HG02973 (cell line): ENCODE measurements at regions not wholly inside any gene's neighbourhood (a gene's known extent, or its start where the extent isn't known, plus 50 kb on each side); places are given as distances from the start of the nearest gene placed in this dataset.

Experiments
- ATAC-seq: cut with Tn5 transposase; IDR thresholded peaks from one replicate; pipeline ENCODE4 v1.9.1; 2021; ENCODE audit warnings: moderate library complexity; ENCODE audit not compliant: unreplicated experiment

DNA sequence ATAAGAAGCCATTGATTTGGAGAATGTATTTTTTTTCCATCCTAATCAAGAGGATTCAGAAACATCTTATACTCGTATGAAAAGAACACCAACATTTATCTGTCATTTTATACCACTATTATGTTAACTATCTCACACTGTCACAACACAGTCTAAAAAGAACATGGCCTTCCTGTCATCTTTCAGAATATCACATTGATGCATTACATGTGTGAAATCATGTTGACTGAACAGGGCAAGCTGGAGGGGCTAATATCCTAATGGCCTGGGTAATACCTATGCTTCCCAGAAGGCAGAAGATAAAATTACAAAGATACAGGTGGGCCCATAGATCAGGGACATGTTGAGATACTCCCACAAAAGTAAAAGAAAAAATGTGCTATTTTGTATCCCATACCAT lies 611.7 kb downstream of the STIM2 start:
- ATAC-seq = no peak

GRCh38 chr4:27474691-27475090 lies 614.0 kb downstream of the STIM2 start:
- ATAC-seq = no peak

- ATAC-seq = no peak
Observed at GRCh38 chr4:27484216-27484615, 623.6 kb downstream of the STIM2 start.

GRCh38 chr4:27490315-27490714 lies 629.7 kb downstream of the STIM2 start:
- ATAC-seq = no peak

DNA sequence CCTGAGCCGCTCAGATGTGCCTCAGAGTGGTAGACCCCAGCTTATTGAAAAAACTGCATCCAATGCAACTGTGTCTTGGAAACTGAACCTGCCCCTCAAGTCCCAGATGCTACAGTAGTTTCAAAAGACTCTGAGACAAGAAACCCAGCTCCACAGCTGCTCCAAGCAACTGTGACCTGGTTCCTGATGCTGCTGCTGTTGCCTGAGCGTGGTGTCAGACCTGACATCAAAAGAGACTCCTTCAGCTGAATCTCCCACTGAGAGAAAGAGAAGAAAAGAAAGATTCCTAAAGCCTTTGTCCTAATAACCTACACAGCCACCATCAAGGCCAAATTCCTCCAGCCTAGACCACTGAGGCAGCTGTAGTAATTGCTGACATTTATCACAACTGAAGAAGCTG lies 630.1 kb downstream of the STIM2 start:
- ATAC-seq = no peak

DNA sequence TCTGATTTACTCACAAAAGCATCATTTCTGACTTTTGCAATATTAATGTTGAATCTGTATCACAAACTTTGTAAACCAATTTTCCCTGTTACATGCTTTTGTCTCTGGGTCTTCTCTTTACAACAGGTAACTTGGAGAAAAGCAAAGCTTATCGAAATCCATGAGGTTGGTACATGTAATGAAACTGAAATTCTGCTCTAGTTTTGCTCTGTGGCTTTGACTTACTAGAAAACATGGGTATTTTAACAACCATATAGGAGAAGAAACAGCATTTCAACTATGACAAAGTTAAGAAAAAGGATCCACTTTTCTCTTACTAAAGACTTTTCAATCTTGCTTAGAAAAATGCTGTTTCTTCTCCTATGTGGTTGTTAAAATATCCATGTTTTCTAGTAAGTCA lies 645.8 kb downstream of the STIM2 start:
- no peak for ATAC-seq

- no peak for ATAC-seq
Observed at GRCh38 chr4:27514711-27515110, 654.1 kb downstream of the STIM2 start.

- no peak for ATAC-seq
Observed at GRCh38 chr4:27515140-27515539, 654.5 kb downstream of the STIM2 start.

DNA sequence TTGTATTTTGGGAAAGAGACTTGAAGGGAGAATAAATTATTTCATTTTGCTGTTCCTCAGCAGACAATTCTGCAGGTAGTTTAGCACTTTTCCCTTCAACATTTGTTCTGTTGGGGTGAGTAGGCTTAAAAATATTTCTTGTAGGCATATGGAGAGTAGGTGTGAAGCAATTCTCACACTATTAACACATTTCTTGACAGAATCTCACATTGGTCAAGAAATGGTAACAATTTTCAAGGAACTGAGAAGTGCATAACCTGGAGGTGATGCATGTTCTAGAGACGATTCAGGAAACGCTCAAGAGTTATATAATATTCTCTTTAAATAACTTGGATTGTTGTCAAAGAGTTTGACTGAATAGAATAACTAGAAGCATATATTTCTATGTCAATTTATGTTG lies 658.2 kb downstream of the STIM2 start:
- no peak for ATAC-seq

GRCh38 chr4:27524224-27524623 lies 663.6 kb downstream of the STIM2 start:
- no peak for ATAC-seq

DNA sequence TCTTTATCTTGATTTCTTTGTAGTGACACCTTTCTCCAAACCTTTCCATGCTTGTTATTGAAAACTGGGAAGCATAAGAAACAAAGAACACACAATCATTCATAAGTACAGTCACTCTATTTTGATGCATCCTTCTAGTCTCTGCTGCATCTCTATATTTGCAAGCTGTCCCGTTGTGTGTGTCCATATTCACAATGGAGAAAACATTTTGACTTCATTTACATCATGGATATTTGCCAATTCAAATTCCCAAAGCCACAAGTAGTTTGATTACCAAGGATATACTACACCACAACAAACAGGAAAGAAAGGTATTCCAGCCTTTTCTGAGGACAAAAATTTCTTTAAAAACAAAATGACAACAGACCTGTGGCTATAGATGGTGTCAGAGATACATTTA lies 673.8 kb downstream of the STIM2 start:
- no peak for ATAC-seq

DNA sequence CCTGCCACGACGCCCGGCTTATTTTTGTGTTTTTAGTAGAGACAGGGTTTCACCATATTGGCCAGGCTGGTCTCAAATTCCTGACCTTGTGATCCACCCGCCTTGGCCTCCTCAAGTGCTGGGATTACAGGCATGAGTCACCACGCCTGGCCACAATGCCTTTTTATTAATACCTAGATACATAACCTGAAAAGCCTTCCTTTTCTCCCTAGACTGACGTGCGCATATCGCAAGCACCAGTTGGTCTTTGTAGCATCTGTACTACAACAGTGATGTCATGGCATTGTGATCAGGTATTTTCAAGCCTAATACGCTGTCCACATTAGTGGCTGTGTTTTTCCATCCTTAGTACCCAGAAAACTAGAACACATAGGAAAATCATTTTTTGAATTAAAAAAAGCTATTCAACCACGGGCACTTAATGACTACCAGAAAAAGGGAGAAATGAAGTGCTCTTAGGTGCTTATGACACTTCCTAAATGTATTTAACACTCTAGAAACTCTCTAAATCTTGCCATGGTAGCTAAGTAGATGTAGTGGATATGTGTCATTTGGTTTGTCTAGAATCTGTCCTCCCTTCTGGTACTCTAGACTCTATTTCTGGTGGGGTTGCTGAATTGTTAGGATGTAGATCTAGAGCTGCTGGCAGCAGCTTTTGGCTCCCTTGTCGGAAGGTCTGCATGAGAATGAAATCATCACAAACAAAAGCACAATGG lies 707.8 kb downstream of the STIM2 start:
- ATAC-seq = no peak

DNA sequence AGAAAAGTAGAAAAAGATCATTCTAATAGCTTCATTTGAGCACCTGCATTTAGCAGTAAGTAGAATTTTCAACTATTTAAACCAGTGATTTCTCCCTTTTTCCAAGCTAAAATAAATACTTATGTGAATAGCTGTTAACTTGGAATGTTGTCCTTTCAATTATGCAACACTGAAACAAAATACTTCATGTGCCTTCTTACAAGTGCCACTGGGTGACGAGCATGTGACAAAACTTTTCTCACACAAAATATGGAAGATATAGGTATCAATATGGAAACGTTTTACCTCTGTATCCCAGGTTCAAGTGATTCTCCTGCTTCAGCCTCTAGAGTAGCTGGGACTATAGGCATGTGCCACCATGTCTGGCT lies 708.3 kb downstream of the STIM2 start:
- no peak for ATAC-seq

DNA sequence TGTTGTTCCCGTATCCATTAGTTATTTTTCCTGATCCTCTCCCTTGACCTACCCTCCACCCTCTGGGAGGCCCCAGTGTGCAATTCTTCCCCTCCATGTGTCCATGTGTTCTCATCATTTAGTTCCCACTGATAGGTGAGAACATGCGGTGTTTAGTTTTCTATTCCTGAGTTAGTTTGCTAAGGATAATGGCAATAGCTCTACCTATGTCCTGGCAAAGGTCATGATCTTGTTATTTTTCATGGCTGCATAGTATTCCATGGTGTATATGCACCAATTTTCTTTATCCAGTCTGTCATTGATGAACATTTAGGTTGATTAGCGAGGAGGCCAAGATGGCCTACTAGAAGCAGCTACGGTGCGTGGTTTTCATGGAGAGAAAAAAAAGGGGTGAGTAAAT lies 714.1 kb downstream of the STIM2 start:
- no peak for ATAC-seq

GRCh38 chr4:27577951-27578350 lies 717.3 kb downstream of the STIM2 start:
- no peak for ATAC-seq

DNA sequence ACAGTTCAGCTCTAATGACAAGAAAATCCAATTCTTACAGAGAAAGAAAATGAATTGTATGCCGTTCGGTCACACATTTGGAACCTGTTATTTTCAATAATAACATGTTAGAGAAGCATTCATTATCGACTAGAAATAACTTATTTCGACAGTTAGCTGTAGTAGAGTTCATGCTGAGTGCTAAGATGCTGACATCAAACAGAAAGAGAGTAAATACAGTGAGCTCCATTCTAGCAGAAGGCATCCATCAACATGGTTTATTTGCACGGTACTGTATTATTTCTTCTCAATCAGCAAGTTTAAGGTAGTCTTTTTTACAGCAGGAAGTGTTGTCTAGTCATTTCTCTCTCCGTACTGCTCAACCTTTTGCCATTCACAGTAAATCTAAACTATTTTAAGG lies 732.1 kb downstream of the STIM2 start:
- no peak for ATAC-seq

GRCh38 chr4:27594922-27595321 lies 734.3 kb downstream of the STIM2 start:
- ATAC-seq = no peak

DNA sequence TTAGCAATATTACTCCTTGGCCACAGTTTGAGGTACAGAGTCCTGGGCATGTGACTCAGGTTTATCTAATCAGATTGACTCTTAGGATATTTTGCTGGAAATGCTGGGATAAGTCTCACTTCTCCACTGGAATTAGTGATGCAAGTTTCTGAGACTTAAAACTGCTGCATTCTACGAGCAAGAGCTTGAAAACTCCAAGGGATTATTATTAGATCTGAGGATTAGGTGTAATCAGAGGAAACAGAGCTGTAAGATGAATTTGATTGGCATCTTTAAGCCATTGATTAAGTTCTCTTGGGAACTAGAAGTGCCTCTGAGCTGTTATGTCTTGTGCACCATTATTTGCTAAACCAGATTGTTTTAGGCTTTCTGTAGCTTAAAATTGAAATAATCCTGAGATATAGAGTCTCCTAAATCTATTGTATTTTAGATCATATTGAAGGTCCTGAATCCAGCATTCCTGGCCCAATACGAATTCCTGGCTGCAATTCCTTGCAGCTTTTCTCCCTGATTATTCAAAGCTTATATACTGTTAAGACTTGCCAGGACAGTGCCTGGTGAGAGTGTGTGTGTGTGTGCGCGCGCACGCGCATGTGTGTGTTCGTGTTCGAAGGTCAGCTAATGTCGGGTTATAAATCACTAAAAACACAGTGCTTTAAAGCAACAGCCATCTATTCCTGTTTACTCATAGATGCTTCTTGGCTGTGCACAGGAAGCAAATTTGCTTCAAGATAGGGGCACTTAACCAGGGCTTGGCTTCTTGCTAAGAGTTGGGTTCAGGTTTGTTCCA lies 735.1 kb downstream of the STIM2 start:
- ATAC-seq = no peak

- no peak for ATAC-seq
Observed at GRCh38 chr4:27602172-27602571, 741.5 kb downstream of the STIM2 start.

GRCh38 chr4:27604692-27605091 lies 744.1 kb downstream of the STIM2 start:
- ATAC-seq = no peak

DNA sequence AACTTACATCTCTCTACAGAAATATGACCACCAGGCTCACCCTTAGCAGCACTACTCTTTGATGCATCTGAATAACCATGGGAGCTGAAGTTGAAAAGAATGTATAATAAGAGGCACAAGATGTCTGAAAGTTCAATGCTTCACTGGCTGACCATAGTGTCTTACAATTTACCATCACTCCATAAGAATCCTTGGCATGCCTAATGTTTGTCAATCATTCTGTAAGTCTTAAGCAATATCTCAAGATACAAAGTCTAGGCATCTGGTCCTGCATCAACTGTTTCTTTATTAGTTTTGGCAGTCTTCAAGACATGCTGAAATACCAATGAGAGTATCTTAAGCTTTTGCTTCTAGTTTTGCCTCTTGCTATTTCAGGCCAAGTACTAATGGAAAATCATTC lies 755.5 kb downstream of the STIM2 start:
- no peak for ATAC-seq

GRCh38 chr4:27619435-27619834 lies 758.8 kb downstream of the STIM2 start:
- no peak for ATAC-seq

DNA sequence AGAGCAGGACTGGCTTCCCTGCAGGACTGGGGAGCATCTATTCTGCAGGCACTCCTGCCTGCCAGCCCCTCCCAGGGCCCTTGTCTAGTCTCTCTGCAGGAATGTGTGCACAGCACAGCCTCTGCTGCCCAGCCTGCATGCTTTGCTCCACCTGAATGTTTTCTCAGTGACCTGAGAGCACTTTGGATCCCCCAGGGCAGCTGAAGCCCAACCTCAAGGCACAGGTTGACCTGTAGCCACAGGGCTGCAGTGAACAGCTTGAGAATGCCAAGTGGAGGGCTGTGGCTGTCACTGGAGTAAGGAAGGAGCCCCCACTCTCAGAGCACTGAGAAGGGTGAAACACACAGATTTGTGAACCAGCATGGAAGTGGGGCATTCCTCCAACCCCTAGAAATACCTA lies 760.2 kb downstream of the STIM2 start:
- ATAC-seq = no peak
